Calu3 (cell line): ENCODE measurements at regions not wholly inside any gene's neighbourhood (a gene's known extent, or its start where the extent isn't known, plus 50 kb on each side); places are given as distances from the start of the nearest gene placed in this dataset.

Source experiments
- BruUV-seq: library from RNA; stranded (reverse); fragments of 400-500 nt; replicated peaks from 2 replicates; lab custom pipeline; 2021; lab: Mats Ljungman, UMichigan
- CTCF ChIA-PET: fragments of 300-600 bp; sonication (Branson Sonifier 250); formaldehyde crosslinking; loops from one replicate; lab custom pipeline; 2022; ENCODE audit warnings: antibody characterized with exemption; lab: Charles Lee
- DNase-seq: peaks from one replicate; pipeline ENCODE4 v3.0.0; 2022
- H3K27ac Mint-ChIP-seq: one replicate; pipeline ENCODE4 v1.8.0; 2022; ENCODE audit warnings: mixed read lengths; ENCODE audit not compliant: unreplicated experiment
- H3K27me3 Mint-ChIP-seq: one replicate; pipeline ENCODE4 v1.8.0; 2022; ENCODE audit warnings: mixed read lengths; ENCODE audit not compliant: unreplicated experiment
- H3K36me3 Mint-ChIP-seq: one replicate; pipeline ENCODE4 v1.8.0; 2022; ENCODE audit warnings: mild to moderate bottlenecking, moderate library complexity, mixed read lengths; ENCODE audit not compliant: insufficient read depth, unreplicated experiment
- H3K4me1 Mint-ChIP-seq: one replicate; pipeline ENCODE4 v1.8.0; 2022; ENCODE audit warnings: mild to moderate bottlenecking, low read depth, mixed read lengths; ENCODE audit not compliant: unreplicated experiment
- H3K4me3 Mint-ChIP-seq: one replicate; pipeline ENCODE4 v1.8.0; 2022; ENCODE audit warnings: mild to moderate bottlenecking, low read depth, moderate library complexity, mixed read lengths; ENCODE audit not compliant: unreplicated experiment
- H3K9me3 Mint-ChIP-seq: one replicate; pipeline ENCODE4 v1.8.0; 2022; ENCODE audit warnings: low read depth, mixed read lengths; ENCODE audit not compliant: unreplicated experiment
- CTCF ChIP-seq: fragments of 200-600 bp; IDR thresholded peaks from one replicate; pipeline ENCODE4 v1.8.0; 2022; ENCODE audit warnings: antibody characterized with exemption; ENCODE audit not compliant: unreplicated experiment
- intact Hi-C: fragments of 100-400 bp; cut with micrococcal nuclease; formaldehyde crosslinking; loops from one replicate; pipeline ENCODE4 v1.10.0; 2022; ENCODE audit not compliant: unreplicated experiment

- H3K4me1 Mint-ChIP-seq: no peaks in the 10 kb centered on the region
- H3K9me3 Mint-ChIP-seq: peaks cover 2% of the 10 kb centered on the region
- intact Hi-C loops: no loop called here
- CTCF ChIA-PET: no interaction called here
- no peak overlapping the region for H3K27ac Mint-ChIP-seq
- H3K4me3 Mint-ChIP-seq: no peak overlapping the region
- H3K36me3 Mint-ChIP-seq: no peaks in the 10 kb centered on the region
- no TSS peak for BruUV-seq
- no peak for TF ChIP-seq CTCF
- no peaks in the 10 kb centered on the region for H3K27me3 Mint-ChIP-seq
- no peak for DNase-seq
Measured at GRCh38 chr11:113618360-113618759, 87.7 kb downstream of the TMPRSS5 start.

DNA sequence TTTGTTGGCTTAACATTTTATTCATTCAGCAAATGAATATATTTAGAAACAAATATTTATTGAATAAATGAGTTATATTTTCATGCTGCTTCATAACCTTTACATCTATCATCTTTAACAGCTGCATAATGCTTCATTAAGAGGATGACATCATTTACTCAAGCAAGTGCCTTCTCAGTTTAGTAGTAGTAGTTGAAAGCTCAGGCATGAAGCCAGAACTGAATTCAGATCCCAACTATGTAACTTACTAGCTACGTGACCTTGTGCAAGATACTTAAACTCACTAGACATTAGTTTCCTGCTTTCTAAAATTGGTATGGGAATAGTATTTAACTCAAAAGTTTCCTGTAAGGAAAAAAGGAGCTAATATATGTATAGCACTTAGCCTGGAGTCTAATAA is 90.3 kb downstream of the TMPRSS5 start:
- Mint-ChIP-seq H3K9me3 (peaks cover 2% of the 10 kb centered on the region), H3K36me3 (no peaks in the 10 kb centered on the region), H3K27ac (no peak overlapping the region), H3K4me3 (no peak overlapping the region), H3K4me1 (no peaks in the 10 kb centered on the region), H3K27me3 (no peaks in the 10 kb centered on the region)
- no peak for TF ChIP-seq CTCF
- DNase-seq: no peak
- intact Hi-C loops: no loop called here
- CTCF ChIA-PET: no interaction called here
- no TSS peak for BruUV-seq

DNA sequence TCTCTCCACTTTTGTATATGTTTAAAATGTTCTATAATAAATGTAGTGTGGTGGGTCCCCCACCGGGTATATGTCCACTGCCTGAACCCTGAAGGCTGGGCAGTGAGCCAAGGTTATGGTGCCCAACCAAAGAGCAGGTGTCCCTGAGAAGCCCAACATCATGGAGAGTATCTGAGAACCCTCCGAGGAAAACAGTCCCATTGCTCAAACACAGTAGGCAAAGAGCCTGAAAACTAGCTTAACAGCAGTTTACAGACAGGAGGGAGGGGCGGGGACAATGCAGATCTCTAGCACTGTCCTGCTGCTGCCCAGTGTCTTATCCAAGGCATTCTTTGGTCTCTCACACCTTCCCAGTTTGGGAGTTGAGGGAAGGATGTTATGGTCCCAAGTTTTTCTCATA is 91.0 kb downstream of the TMPRSS5 start:
- BruUV-seq: no TSS peak
- no peak overlapping the region for H3K27ac Mint-ChIP-seq
- intact Hi-C loops: no loop called here
- H3K27me3 Mint-ChIP-seq: no peaks in the 10 kb centered on the region
- no peak for TF ChIP-seq CTCF
- H3K9me3 Mint-ChIP-seq: peaks cover 2% of the 10 kb centered on the region
- no peaks in the 10 kb centered on the region for H3K4me1 Mint-ChIP-seq
- CTCF ChIA-PET: interaction anchor here (0.7 kb wide), 1 partner anchor 63 kb away, joined by 3 read pairs; no protein-coding TSS in a partner anchor
- no peak for DNase-seq
- no peak overlapping the region for H3K4me3 Mint-ChIP-seq
- no peaks in the 10 kb centered on the region for H3K36me3 Mint-ChIP-seq

DNA sequence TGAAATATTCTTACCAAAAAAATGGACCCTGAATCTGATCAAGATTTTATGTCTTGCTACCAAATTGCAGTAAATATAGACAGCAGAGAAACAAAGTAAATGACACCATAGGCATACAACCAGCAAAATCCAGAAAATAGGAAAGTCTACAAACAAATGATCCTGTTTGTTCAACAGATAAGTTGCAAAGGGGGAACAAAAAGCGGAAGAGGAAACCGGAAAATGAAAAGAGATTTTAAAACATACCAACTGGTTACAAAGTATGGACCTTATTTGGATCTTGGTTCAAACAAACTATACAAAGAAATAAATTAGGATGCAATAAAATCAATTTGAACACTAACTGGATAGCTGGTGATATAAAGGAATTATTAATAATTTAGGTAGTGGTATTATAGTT is 92.0 kb downstream of the TMPRSS5 start:
- CTCF ChIA-PET: no interaction called here
- intact Hi-C loops: no loop called here
- Mint-ChIP-seq H3K36me3 (no peaks in the 10 kb centered on the region), H3K9me3 (no peaks in the 10 kb centered on the region), H3K4me3 (no peak overlapping the region), H3K27me3 (no peaks in the 10 kb centered on the region), H3K27ac (no peak overlapping the region), H3K4me1 (no peaks in the 10 kb centered on the region)
- no peak for DNase-seq
- no peak for TF ChIP-seq CTCF
- no TSS peak for BruUV-seq

DNA sequence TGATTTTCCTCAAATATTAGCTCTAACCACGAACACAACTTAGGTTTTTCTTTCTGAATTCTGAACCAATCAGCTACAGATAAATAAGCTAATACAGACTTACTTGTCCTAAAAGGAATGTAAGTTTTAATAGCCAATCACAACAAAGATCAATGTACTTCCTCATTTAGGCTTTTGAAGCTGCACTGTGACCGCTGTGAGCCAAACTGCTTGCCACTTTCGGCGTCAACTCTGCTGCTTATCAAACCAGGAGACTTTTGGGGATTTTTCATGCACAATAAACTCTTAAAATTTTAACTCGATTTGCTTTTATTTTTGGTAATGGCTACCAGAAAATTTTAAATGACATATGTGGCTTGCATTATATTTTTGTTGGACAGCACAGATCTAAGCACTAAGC is 92.5 kb downstream of the TMPRSS5 start:
- intact Hi-C loops: no loop called here
- TF ChIP-seq CTCF: no peak
- Mint-ChIP-seq H3K4me1 (no peaks in the 10 kb centered on the region), H3K27ac (no peak overlapping the region), H3K4me3 (no peak overlapping the region), H3K36me3 (no peaks in the 10 kb centered on the region), H3K27me3 (no peaks in the 10 kb centered on the region), H3K9me3 (no peaks in the 10 kb centered on the region)
- CTCF ChIA-PET: no interaction called here
- BruUV-seq: no TSS peak
- DNase-seq: no peak
